ENCODE measurements at regions not wholly inside any gene's neighbourhood (a gene's known extent, or its start where the extent isn't known, plus 50 kb on each side); places are given as distances from the start of the nearest gene placed in this dataset.
"Not testable (repeated sequence)": the region's sequence is repeated elsewhere in the genome, so short reads cannot be mapped to it uniquely, and the experiment has no call there.

DNA sequence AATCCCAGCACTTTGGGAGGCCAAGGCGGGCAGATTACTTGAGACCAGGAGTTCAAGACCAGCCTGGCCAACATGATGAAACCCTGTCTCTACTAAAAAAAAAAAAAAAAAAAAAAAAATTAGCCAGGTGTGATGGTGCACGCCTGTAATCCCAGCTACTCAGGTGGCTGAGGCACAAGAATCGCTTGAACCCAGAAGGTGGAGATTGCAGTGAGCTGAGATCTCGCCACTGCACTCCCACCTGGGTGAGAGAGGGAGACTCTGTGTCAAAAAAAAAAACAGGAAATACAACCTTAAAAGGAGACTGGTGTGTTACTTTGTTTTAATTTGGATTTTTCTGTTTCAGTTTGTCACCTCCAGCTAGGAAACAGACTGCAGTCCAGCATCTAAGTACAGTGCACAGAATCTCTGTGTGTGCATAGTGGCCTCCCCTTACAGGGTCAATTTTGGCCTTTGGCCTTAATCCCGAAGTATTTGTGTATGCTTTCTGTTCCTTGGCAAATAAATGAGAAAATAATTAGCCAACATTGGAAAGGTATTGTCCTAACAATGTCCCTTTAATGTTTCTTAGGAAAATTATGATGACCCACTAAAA, 266.1 kb downstream of the GOLGA6L6 start:
- DNase-seq (ENCODE audit: low spot score); H3K27ac Mint-ChIP-seq; H3K4me3 Mint-ChIP-seq; H3K9me3 Mint-ChIP-seq; H3K36me3 Mint-ChIP-seq (ENCODE audit: low read depth); H3K27me3 Mint-ChIP-seq (ENCODE audit: low read depth); H3K4me1 Mint-ChIP-seq (ENCODE audit: low read depth): not testable (repeated sequence)

GRCh38 chr15:20272422-20273184, 269.0 kb downstream of the GOLGA6L6 start:
- Mint-ChIP-seq H3K27ac (no peak overlapping the region), H3K36me3 (ENCODE audit: low read depth) (no peaks in the 10 kb centered on the region), H3K4me3 (no peak overlapping the region), H3K9me3 (no peaks in the 10 kb centered on the region), H3K27me3 (ENCODE audit: low read depth) (no peaks in the 10 kb centered on the region), H3K4me1 (ENCODE audit: low read depth) (no peaks in the 10 kb centered on the region)
- no peak for DNase-seq (ENCODE audit: low spot score)

GRCh38 chr15:20271647-20272046, 270.0 kb downstream of the GOLGA6L6 start:
- H3K36me3 Mint-ChIP-seq (ENCODE audit: low read depth) = no peaks in the 10 kb centered on the region
- H3K27me3 Mint-ChIP-seq (ENCODE audit: low read depth) = no peaks in the 10 kb centered on the region
- no peak overlapping the region for H3K4me3 Mint-ChIP-seq

DNA sequence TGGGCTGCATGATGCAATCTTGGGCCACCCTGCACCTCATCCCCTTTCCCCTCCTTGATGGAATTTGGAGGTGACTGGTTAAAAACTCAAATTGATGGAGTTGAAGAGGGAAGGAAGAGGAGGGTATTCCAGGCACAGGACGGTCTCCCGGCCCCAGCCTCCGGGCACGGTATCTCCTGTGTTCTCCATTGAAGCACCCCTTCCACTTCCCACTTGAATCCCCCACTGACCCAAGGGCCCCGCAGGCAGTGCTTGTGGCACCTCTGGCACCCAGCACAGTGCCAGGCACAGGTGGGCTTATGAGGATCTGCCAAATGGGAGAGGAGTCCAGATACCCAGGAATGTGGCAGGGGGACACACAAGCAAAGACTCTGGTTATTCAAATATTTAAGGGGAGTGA, 271.6 kb downstream of the GOLGA6L6 start:
- not testable (repeated sequence) for H3K27me3 Mint-ChIP-seq (ENCODE audit: low read depth); DNase-seq (ENCODE audit: low spot score); H3K4me1 Mint-ChIP-seq (ENCODE audit: low read depth); H3K36me3 Mint-ChIP-seq (ENCODE audit: low read depth); H3K27ac Mint-ChIP-seq; H3K4me3 Mint-ChIP-seq; H3K9me3 Mint-ChIP-seq

More at GRCh38 chr15:20271647-20272046, 270.0 kb downstream of the GOLGA6L6 start:
- DNase-seq (ENCODE audit: low spot score) = no peak
- Mint-ChIP-seq H3K27ac (no peak overlapping the region), H3K9me3 (no peaks in the 10 kb centered on the region), H3K4me1 (ENCODE audit: low read depth) (no peaks in the 10 kb centered on the region)

DNA sequence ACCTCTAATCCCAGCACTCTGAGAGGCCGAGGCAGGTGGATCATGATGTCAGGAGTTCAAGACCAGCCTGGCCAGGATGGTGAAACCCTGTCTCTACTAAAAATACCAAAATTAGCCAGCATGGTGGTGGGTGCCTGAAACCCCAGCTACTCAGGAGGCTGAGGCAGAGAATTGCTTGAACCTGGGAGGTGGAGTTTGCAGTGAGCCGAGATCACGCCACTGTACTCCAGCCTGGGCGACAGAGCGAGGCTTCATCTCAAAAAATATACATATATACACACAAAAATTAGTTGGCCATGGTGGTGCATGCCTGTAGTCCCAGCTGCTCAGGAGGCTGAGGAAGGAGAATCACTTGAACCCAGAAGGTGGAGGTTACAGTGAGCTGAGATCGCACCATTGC, 273.6 kb downstream of the GOLGA6L6 start:
- H3K9me3 Mint-ChIP-seq; H3K27ac Mint-ChIP-seq; H3K36me3 Mint-ChIP-seq (ENCODE audit: low read depth); H3K27me3 Mint-ChIP-seq (ENCODE audit: low read depth); H3K4me1 Mint-ChIP-seq (ENCODE audit: low read depth); DNase-seq (ENCODE audit: low spot score); H3K4me3 Mint-ChIP-seq: not testable (repeated sequence)

DNA sequence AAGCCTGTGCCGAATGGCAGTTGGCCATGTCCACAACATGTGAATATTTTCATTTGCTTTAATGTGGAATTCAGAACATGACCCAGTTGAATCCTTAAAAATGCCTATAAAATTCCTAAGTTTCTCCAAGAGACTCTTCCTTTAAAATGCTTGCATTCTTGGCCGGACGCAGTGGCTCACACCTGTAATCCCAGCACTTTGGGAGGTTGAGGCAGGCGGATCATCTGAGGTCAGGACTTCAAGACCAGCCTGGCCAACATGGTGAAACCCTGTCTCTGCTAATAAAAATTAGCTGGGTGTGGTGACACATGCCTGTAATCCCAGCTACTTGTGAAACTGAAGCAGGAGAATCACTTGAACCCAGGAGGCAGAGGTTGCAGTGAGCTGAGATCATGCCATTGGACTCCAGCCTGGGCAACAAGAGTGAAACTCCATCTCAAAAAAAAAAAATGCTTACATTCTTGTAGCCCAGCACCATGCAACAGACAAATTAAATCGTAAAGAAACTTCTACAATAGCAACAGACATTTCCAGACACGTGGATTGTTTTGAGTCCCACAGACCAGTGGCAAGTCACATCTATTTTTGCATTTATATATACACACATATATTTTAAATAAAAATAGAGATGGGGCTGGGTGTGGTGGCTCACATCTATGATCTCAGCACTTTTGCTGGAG, 274.4 kb downstream of the GOLGA6L6 start:
- not testable (repeated sequence) for DNase-seq (ENCODE audit: low spot score); H3K36me3 Mint-ChIP-seq (ENCODE audit: low read depth); H3K9me3 Mint-ChIP-seq; H3K27me3 Mint-ChIP-seq (ENCODE audit: low read depth); H3K27ac Mint-ChIP-seq; H3K4me1 Mint-ChIP-seq (ENCODE audit: low read depth); H3K4me3 Mint-ChIP-seq

DNA sequence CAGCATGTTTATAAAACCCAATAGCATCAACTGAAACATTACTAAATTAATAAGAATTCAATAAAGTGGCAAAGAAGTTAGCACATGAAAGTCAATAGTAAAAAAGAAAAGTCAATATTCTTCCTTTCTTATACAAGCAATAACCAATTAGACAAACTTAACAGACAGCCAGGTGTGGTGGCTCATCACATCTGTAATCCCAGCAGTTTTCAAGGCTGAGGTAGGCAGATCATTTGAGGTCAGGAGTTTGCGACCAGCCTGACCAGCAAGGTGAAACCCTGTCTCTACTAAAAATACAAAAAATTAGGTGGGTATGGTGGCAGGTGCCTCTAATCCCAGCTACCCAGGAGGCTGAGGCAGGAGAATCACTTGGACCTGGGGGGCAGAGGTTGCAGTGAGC, 275.9 kb downstream of the GOLGA6L6 start:
- not testable (repeated sequence) for H3K36me3 Mint-ChIP-seq (ENCODE audit: low read depth); H3K9me3 Mint-ChIP-seq; H3K27ac Mint-ChIP-seq; DNase-seq (ENCODE audit: low spot score); H3K27me3 Mint-ChIP-seq (ENCODE audit: low read depth); H3K4me3 Mint-ChIP-seq; H3K4me1 Mint-ChIP-seq (ENCODE audit: low read depth)

- not testable (repeated sequence) for H3K4me1 Mint-ChIP-seq (ENCODE audit: low read depth); H3K27ac Mint-ChIP-seq; H3K4me3 Mint-ChIP-seq; H3K9me3 Mint-ChIP-seq; H3K36me3 Mint-ChIP-seq (ENCODE audit: low read depth); DNase-seq (ENCODE audit: low spot score); H3K27me3 Mint-ChIP-seq (ENCODE audit: low read depth)
Observed at GRCh38 chr15:20261321-20262280, 280.0 kb downstream of the GOLGA6L6 start.

GRCh38 chr15:20260650-20261049, 280.9 kb downstream of the GOLGA6L6 start:
- H3K4me3 Mint-ChIP-seq; H3K9me3 Mint-ChIP-seq; H3K27me3 Mint-ChIP-seq (ENCODE audit: low read depth); H3K27ac Mint-ChIP-seq; H3K36me3 Mint-ChIP-seq (ENCODE audit: low read depth); H3K4me1 Mint-ChIP-seq (ENCODE audit: low read depth); DNase-seq (ENCODE audit: low spot score): not testable (repeated sequence)

DNA sequence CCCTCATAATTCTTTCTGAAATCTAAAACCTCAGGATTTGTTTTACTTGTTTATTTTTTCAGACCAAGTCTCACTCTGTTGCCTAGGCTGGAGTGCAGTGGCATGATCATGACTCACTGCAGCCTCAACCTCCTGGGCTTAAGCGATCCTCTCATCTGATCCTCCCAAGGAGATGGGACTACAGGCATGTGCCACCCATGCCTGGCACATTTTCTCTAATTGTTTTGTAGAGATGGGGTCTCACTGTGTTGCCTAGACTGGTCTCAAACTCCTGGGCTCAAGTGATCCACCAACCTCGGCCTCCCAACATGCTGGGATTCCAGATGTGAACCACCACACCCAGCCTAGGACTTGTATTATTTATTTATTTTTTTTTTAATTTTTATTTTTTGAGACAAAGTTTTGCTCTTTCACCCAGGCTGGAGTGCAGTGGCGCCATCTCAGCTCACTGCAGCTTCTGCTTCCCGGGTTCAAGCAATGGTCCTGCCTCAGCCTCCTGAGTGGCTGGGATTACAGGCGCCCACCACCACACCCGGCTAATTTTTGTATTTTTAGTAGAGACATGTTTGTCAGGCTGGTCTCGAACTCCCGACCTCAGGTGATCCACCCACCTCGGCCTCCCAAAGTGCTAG, 281.9 kb downstream of the GOLGA6L6 start:
- H3K27me3 Mint-ChIP-seq (ENCODE audit: low read depth); H3K9me3 Mint-ChIP-seq; H3K4me1 Mint-ChIP-seq (ENCODE audit: low read depth); H3K36me3 Mint-ChIP-seq (ENCODE audit: low read depth); H3K27ac Mint-ChIP-seq; H3K4me3 Mint-ChIP-seq; DNase-seq (ENCODE audit: low spot score): not testable (repeated sequence)

- not testable (repeated sequence) for H3K4me1 Mint-ChIP-seq (ENCODE audit: low read depth); H3K36me3 Mint-ChIP-seq (ENCODE audit: low read depth); H3K27ac Mint-ChIP-seq; H3K4me3 Mint-ChIP-seq; H3K27me3 Mint-ChIP-seq (ENCODE audit: low read depth); H3K9me3 Mint-ChIP-seq; DNase-seq (ENCODE audit: low spot score)
Observed at GRCh38 chr15:20256394-20256793, 285.2 kb downstream of the GOLGA6L6 start.

DNA sequence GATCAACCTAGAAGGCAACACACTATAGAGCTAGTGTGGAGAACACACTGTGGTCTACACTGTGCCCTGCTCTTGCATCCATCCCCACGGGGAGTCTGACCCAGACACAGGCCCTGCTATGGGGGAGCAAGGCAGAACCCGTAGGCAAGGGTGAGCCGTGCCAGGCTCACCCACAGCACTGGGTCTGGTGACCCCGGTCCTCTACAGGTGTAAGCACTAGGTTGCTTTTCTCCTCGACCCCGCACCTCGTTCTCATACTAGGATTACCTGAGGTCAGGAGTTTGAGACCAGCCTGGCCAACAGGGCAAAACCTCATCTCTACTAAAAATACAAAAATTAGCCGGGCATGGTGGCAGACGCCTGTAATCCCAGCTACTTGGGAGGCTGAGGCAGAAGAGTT, 286.0 kb downstream of the GOLGA6L6 start:
- H3K4me3 Mint-ChIP-seq; H3K27me3 Mint-ChIP-seq (ENCODE audit: low read depth); H3K27ac Mint-ChIP-seq; DNase-seq (ENCODE audit: low spot score); H3K4me1 Mint-ChIP-seq (ENCODE audit: low read depth); H3K9me3 Mint-ChIP-seq; H3K36me3 Mint-ChIP-seq (ENCODE audit: low read depth): not testable (repeated sequence)

- H3K27me3 Mint-ChIP-seq (ENCODE audit: low read depth); H3K36me3 Mint-ChIP-seq (ENCODE audit: low read depth); H3K27ac Mint-ChIP-seq; H3K4me1 Mint-ChIP-seq (ENCODE audit: low read depth); DNase-seq (ENCODE audit: low spot score); H3K9me3 Mint-ChIP-seq; H3K4me3 Mint-ChIP-seq: not testable (repeated sequence)
Observed at GRCh38 chr15:20253047-20253615, 288.5 kb downstream of the GOLGA6L6 start.
